ENCODE measurements at regions not wholly inside any gene's neighbourhood (a gene's known extent, or its start where the extent isn't known, plus 50 kb on each side); places are given as distances from the start of the nearest gene placed in this dataset.
A peak's percentile ranks its signal among the peaks of the same experiment; 100 is the strongest.

DNA sequence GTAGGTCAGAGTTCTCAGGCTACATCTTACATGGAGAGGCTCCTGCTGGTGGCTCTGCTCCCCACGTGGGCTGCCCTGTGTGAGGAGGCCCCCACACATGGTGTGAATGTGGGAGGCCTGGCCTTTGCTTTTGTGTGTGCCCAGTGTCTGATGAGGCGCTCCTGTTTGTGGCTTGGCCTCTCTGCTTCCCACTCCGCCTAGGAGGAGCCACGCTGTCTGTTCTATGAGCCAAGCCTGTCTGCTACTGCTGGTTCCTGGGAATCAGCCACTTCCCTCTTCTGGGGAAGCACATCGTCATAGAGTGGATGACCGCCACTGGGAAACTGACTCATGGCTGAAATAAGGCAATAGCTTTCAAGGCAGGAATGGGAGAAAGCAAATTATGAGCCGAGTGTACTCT is 87.1 kb downstream of the CYP26A1 start:
- BruUV-seq (replicated peaks) = no TSS peak

More for the DNA sequence above, 87.1 kb downstream of the CYP26A1 start:
- Histone ChIP-seq H3K4me1 (ENCODE audit: control insufficient read depth, insufficient read depth, low read length) (no peaks in the 10 kb centered on the region), H3K27me3 (ENCODE audit: control insufficient read depth, insufficient read depth, low read length) (no peaks in the 10 kb centered on the region), H3K9me1 (ENCODE audit: insufficient read depth, low read length) (no peaks in the 10 kb centered on the region), H2AK9ac (replicated peaks; ENCODE audit: low read depth, low read length, poor library complexity) (no peak overlapping the region), H3K4me3 (ENCODE audit: insufficient read depth, low read depth, low read length) (no peak overlapping the region), H3K27ac (ENCODE audit: insufficient read depth, low read length) (no peak overlapping the region), H4K20me1 (ENCODE audit: insufficient read depth, low read length) (no peaks in the 10 kb centered on the region), H4K8ac (ENCODE audit: low read depth in 2 of 2, low read length in 2 of 2) (no peak overlapping the region), H3K9ac (ENCODE audit: low read depth, low read length) (no peak overlapping the region), H2BK120ac (ENCODE audit: low read depth, low read length) (no peak overlapping the region), H2BK20ac (ENCODE audit: low read depth, low read length) (no peak overlapping the region), H2BK15ac (ENCODE audit: low read depth, low read length) (no peak overlapping the region), H3K18ac (ENCODE audit: low read depth, low read length) (no peak overlapping the region), H3K14ac (replicated peaks; ENCODE audit: low read depth, low read length) (no peak overlapping the region), H4K91ac (ENCODE audit: insufficient read depth, low read depth, low read length) (no peak overlapping the region), H3K36me3 (ENCODE audit: control insufficient read depth, insufficient read depth, low read length) (no peaks in the 10 kb centered on the region), H2BK5ac (ENCODE audit: low read depth, low read length, poor library complexity, severe bottlenecking) (no peak overlapping the region), H2AFZ (replicated peaks; ENCODE audit: low read length, poor library complexity) (no peak overlapping the region), H2AK5ac (ENCODE audit: low read depth, low read length) (no peak overlapping the region), H3K4me2 (ENCODE audit: low read depth, low read length) (no peak overlapping the region), H3K9me3 (ENCODE audit: control insufficient read depth, insufficient read depth, low read length) (no peaks in the 10 kb centered on the region), H4K5ac (ENCODE audit: low read depth, low read length) (no peak overlapping the region), H3K23ac (ENCODE audit: low read depth, low read length) (no peak overlapping the region), H3K56ac (ENCODE audit: extremely low read depth, insufficient read depth, low read length) (no peak overlapping the region), H3K4ac (ENCODE audit: low read depth, low read length) (no peak overlapping the region), H3K79me1 (ENCODE audit: low read depth in 1 of 2, low read length in 2 of 2) (no peaks in the 10 kb centered on the region)
- ChIA-PET POLR2A (ENCODE audit: unreplicated experiment) (no interaction called here), CTCF (interaction anchor here (0.6 kb wide), 1 partner anchor 50 kb away, joined by 3 read pairs; no protein-coding TSS in a partner anchor)
- in situ Hi-C loops (cut with MboI; ENCODE audit: low sequenced_read_pairs) (no loop called here), dilution Hi-C loops (cut with HindIII; ENCODE audit: low sequenced_read_pairs, unreplicated experiment) (no loop called here), intact Hi-C loops (cut with micrococcal nuclease) (no loop called here)
- TF ChIP-seq MAFK (IDR thresholded peaks at IDR 0.05; ENCODE audit: low read depth, low read length) (no peak), FOS (IDR thresholded peaks at IDR 0.05; ENCODE audit: low read depth, low read length) (no peak), RAD21 (IDR thresholded peaks at IDR 0.05; ENCODE audit: low read length) (no peak), CHD1 (IDR thresholded peaks at IDR 0.05; ENCODE audit: low read depth, low read length) (no peak), RFX5 (IDR thresholded peaks at IDR 0.05; ENCODE audit: low read depth, low read length) (no peak), NFE2L2 (IDR thresholded peaks at IDR 0.05; ENCODE audit: low read depth, low read length) (no peak), BHLHE40 (IDR thresholded peaks at IDR 0.05; ENCODE audit: low read depth, low read length) (no peak), SMC3 (IDR thresholded peaks at IDR 0.05; ENCODE audit: low read depth, low read length) (no peak), POLR2A (IDR thresholded peaks at IDR 0.05; ENCODE audit: low read depth, low read length) (no peak), MAZ (IDR thresholded peaks at IDR 0.05; ENCODE audit: borderline replicate concordance, low read depth, low read length) (no peak), MXI1 (IDR thresholded peaks at IDR 0.05; ENCODE audit: borderline replicate concordance, low read depth, low read length) (no peak), RCOR1 (IDR thresholded peaks at IDR 0.05; ENCODE audit: insufficient replicate concordance, low read length) (no peak), CEBPB (IDR thresholded peaks at IDR 0.05; ENCODE audit: low read depth, low read length) (no peak), CTCF (conservative IDR thresholded peaks at IDR 0.05; ENCODE audit: low read depth, low read length) (no peak)
- TF ChIP-seq, protein P1, sequence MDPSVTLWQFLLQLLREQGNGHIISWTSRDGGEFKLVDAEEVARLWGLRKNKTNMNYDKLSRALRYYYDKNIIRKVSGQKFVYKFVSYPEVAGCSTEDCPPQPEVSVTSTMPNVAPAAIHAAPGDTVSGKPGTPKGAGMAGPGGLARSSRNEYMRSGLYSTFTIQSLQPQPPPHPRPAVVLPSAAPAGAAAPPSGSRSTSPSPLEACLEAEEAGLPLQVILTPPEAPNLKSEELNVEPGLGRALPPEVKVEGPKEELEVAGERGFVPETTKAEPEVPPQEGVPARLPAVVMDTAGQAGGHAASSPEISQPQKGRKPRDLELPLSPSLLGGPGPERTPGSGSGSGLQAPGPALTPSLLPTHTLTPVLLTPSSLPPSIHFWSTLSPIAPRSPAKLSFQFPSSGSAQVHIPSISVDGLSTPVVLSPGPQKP (IDR thresholded peaks at IDR 0.05; ENCODE audit: borderline replicate concordance, low read depth, low read length) = no peak
- TF ChIP-seq, protein P2, sequence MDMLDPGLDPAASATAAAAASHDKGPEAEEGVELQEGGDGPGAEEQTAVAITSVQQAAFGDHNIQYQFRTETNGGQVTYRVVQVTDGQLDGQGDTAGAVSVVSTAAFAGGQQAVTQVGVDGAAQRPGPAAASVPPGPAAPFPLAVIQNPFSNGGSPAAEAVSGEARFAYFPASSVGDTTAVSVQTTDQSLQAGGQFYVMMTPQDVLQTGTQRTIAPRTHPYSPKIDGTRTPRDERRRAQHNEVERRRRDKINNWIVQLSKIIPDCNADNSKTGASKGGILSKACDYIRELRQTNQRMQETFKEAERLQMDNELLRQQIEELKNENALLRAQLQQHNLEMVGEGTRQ (IDR thresholded peaks at IDR 0.05; ENCODE audit: low read depth, low read length) = no peak
- ATAC-seq (ENCODE audit: low read depth) (peak; percentile 17; the same call in 1 of the 2 replicates), DNase-seq (peak; percentile 39)
- 20% methylated on average over 1 of the region's 7 CpGs; no CpG with 5 or more reads in 1 of the 2 experiments for WGBS, 2 experiments (ENCODE audit: extremely low coverage in 2 of 2, insufficient read length in 1 of 2)

All from IMR-90 (cell line).